GM12878 (cell line): ENCODE measurements at regions not wholly inside any gene's neighbourhood (a gene's known extent, or its start where the extent isn't known, plus 50 kb on each side); places are given as distances from the start of the nearest gene placed in this dataset.

Experiments
- ATAC-seq: fragments of 200-7000 bp; cut with Tn5 transposase; 3 replicates; pipeline ENCODE4 v1.9.1; 2020; ENCODE audit warnings: mild to moderate bottlenecking, moderate library complexity
- BruUV-seq: library from RNA; stranded (reverse); fragments of 400-500 nt; replicated peaks from 2 replicates; lab custom pipeline; 2021; lab: Mats Ljungman, UMichigan
- CTCF ChIA-PET: fragments of 300-600 bp; sonication (Branson Sonifier 250); formaldehyde crosslinking; extraction: SDS; loops from one replicate; lab custom pipeline; 2021; ENCODE audit warnings: inconsistent platforms; lab: Yijun Ruan, JAX
- POLR2A ChIA-PET: fragments of 350-600 bp; formaldehyde crosslinking; extraction: SDS; loops from one replicate; lab custom pipeline; 2021; ENCODE audit warnings: inconsistent platforms; lab: Charles Lee
- RAD21 ChIA-PET: fragments of 300-600 bp; sonication (Branson Sonifier 250); formaldehyde crosslinking; loops from one replicate; lab custom pipeline; 2023; ENCODE audit warnings: antibody characterized with exemption; ENCODE audit not compliant: unreplicated experiment; lab: Charles Lee
- SMC1A ChIA-PET: fragments of 300-600 bp; sonication (Branson Sonifier 250); formaldehyde crosslinking; loops from one replicate; lab custom pipeline; 2023; ENCODE audit not compliant: unreplicated experiment, uncharacterized antibody; lab: Charles Lee
- DNase-seq: peaks from one replicate; pipeline ENCODE4 v3.0.0-alpha.2; 2011; ENCODE audit warnings: low read depth, low spot score
- FAIRE-seq: peaks from 3 replicates; lab custom pipeline; 2011; peaks lifted over from hg19 to GRCh38; lab: Jason Lieb, UNC
- H2AFZ ChIP-seq: 2 replicates; pipeline ENCODE4 v1.6.0; 2011; ENCODE audit warnings: low read depth, low read length, control low read depth; ENCODE audit not compliant: control insufficient read depth
- H3K27ac ChIP-seq: 2 replicates; pipeline ENCODE4 v1.5.1; 2011; ENCODE audit warnings: control low read depth; ENCODE audit not compliant: control insufficient read depth, insufficient read depth
- H3K27me3 ChIP-seq, 2 experiments: replicated peaks in 1 of 2; 2 replicates each; pipeline versions ENCODE4 v1.6.0 to v1.6.1; 2011; ENCODE audit warnings: low read length in 1 of 2; ENCODE audit not compliant: control insufficient read depth in 2 of 2, insufficient read depth in 2 of 2
- H3K36me3 ChIP-seq, 2 experiments: 2 replicates each; pipeline ENCODE4 v1.5.1; 2011; ENCODE audit warnings: low read length in 1 of 2; ENCODE audit not compliant: control insufficient read depth in 2 of 2, insufficient read depth in 2 of 2
- H3K4me1 ChIP-seq: 2 replicates; pipeline ENCODE4 v1.6.1; 2011; ENCODE audit warnings: mild to moderate bottlenecking, low read length, moderate library complexity, mixed read lengths; ENCODE audit not compliant: control insufficient read depth, insufficient read depth
- H3K4me2 ChIP-seq: 2 replicates; pipeline ENCODE4 v1.6.0; 2011; ENCODE audit warnings: control low read depth; ENCODE audit not compliant: control insufficient read depth, insufficient read depth
- H3K4me3 ChIP-seq: fragments of 200-600 bp; sonication (generic); 2 replicates; pipeline ENCODE4 v1.5.1; 2016
- H3K79me2 ChIP-seq: 2 replicates; pipeline ENCODE4 v1.6.0; 2011; ENCODE audit warnings: low read length; ENCODE audit not compliant: control insufficient read depth, insufficient read depth
- H3K9ac ChIP-seq: 2 replicates; pipeline ENCODE4 v1.8.0; 2011; ENCODE audit warnings: low read length, control low read depth, mixed read lengths; ENCODE audit not compliant: control insufficient read depth, insufficient read depth
- H3K9me3 ChIP-seq: replicated peaks from 3 replicates; pipeline ENCODE4 v1.5.1; 2011; ENCODE audit warnings: mild to moderate bottlenecking, low read length; ENCODE audit not compliant: control insufficient read depth, insufficient read depth
- H4K20me1 ChIP-seq: 2 replicates; pipeline ENCODE4 v1.6.0; 2011; ENCODE audit not compliant: control insufficient read depth, insufficient read depth
- BACH1 ChIP-seq: fragments of 450-650 bp; IDR thresholded peaks from 2 replicates; pipeline ENCODE4 v1.6.1; 2017; ENCODE audit warnings: mild to moderate bottlenecking, borderline replicate concordance
- BMI1 ChIP-seq: fragments of 450-650 bp; IDR thresholded peaks from 2 replicates; pipeline ENCODE4 v1.6.1; 2016; ENCODE audit warnings: mild to moderate bottlenecking, moderate library complexity, borderline replicate concordance
- CBX3 ChIP-seq: fragments of 200-600 bp; sonication (generic); IDR thresholded peaks from 2 replicates; pipeline ENCODE4 v1.6.1; 2016; ENCODE audit warnings: low read depth, borderline replicate concordance
- CHD4 ChIP-seq: fragments of 200-600 bp; sonication (generic); IDR thresholded peaks from 2 replicates; pipeline ENCODE4 v1.6.1; 2016; ENCODE audit warnings: mild to moderate bottlenecking
- CREB1 ChIP-seq: IDR thresholded peaks from 2 replicates; pipeline ENCODE4 v1.6.1; 2012; ENCODE audit warnings: low read depth, mild to moderate bottlenecking, inconsistent platforms
- GATAD2B ChIP-seq: fragments of 450-650 bp; conservative IDR thresholded peaks from 2 replicates; pipeline ENCODE4 v1.6.1; 2017; ENCODE audit warnings: low read depth, mild to moderate bottlenecking, moderate library complexity
- HDAC2 ChIP-seq: fragments of 200-600 bp; sonication (generic); IDR thresholded peaks from 2 replicates; pipeline ENCODE4 v1.6.1; 2017
- HDAC6 ChIP-seq: fragments of 200-600 bp; sonication (generic); IDR thresholded peaks from one replicate; pipeline ENCODE4 v1.8.0; 2017; ENCODE audit warnings: antibody characterized with exemption; ENCODE audit not compliant: unreplicated experiment
- IKZF2 ChIP-seq, 2 experiments: fragments of 450-650 bp; IDR thresholded peaks; 2 replicates each; pipeline ENCODE4 v1.6.1; 2017; ENCODE audit warnings: mild to moderate bottlenecking in 2 of 2, moderate library complexity in 2 of 2
- SPI1 ChIP-seq: IDR thresholded peaks from 2 replicates; pipeline ENCODE4 v1.6.1; 2011; ENCODE audit warnings: low read depth, mild to moderate bottlenecking, low read length, moderate library complexity, borderline replicate concordance; ENCODE audit not compliant: insufficient read depth
- TCF3 ChIP-seq: IDR thresholded peaks from 2 replicates; pipeline ENCODE4 v1.6.1; 2012; ENCODE audit warnings: low read depth, mild to moderate bottlenecking, low read length, borderline replicate concordance; ENCODE audit not compliant: insufficient read depth
- WGBS: methylation state at CpG from one replicate; pipeline ENCODE4 v1.1.6; 2016; ENCODE audit warnings: low lambda C conversion rate; ENCODE audit not compliant: insufficient replicate concordance, insufficient coverage; ENCODE audit errors: missing lambda C conversion rate; 5-methylcytosine and 5-hydroxymethylcytosine counted together
- in situ Hi-C: fragments of 300-500 bp; cut with MboI; formaldehyde crosslinking; loops from 9 replicates; pipeline ENCODE4 v1.14.3; 2018; ENCODE audit warnings: mixed read lengths
- intact Hi-C: fragments of 100-400 bp; cut with micrococcal nuclease; formaldehyde crosslinking; loops from one replicate; pipeline ENCODE4 v1.14.2; 2022; ENCODE audit not compliant: unreplicated experiment
- TF ChIP-seq, protein P1 (sequence below): fragments of 450-650 bp; formaldehyde crosslinking; IDR thresholded peaks from 2 replicates; pipeline ENCODE4 v1.4.0; 2020; ENCODE audit warnings: mild to moderate bottlenecking, moderate library complexity
- TF ChIP-seq, protein P2 (sequence below): fragments of 450-650 bp; IDR thresholded peaks from 2 replicates; pipeline ENCODE4 v1.6.1; 2017; ENCODE audit warnings: antibody characterized with exemption, mild to moderate bottlenecking, moderate library complexity
- TF ChIP-seq, protein P3 (sequence below): fragments of 450-650 bp; formaldehyde crosslinking; IDR thresholded peaks from 2 replicates; pipeline ENCODE4 v1.5.0; 2022; ENCODE audit warnings: mild to moderate bottlenecking, missing genetic modification characterization
- TF ChIP-seq, protein P4 (sequence below): IDR thresholded peaks from 2 replicates; pipeline ENCODE4 v1.6.1; 2011; ENCODE audit warnings: low read depth, mild to moderate bottlenecking, low read length, moderate library complexity, borderline replicate concordance; ENCODE audit errors: extremely low read depth

DNA sequence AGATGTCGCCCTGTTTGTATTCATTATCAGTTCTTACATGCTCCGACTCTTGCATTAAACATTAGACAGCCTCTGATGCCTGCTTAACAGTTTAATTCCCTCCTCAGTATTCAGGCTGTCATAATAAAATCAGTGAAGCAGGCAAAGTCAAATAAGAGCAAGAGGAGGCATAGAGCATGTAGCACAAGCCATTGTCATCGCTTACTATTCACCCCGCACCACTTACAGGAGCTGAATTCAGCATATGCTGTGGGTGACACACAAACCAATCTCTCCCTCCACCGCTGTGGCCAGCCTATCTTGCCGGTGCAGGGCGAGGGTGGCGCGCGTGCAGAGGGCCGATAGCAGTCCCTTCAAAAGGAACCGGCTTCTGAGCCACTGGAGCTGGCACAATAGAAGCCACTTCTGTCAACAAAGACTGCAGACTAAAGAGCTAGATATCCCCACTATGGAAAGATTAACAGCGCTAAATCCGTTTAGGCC lies 433.2 kb upstream of the MGMT start:
- in situ Hi-C loops (loop anchor here (25.0 kb wide), 1 partner anchor 1078 kb away; the partner anchor contains the start of gene C10orf143), intact Hi-C loops (loop anchor here (5.0 kb wide), 1 partner anchor 933 kb away; no protein-coding TSS in a partner anchor)
- ChIA-PET POLR2A (no interaction called here), CTCF (no interaction called here), SMC1A (no interaction called here), RAD21 (no interaction called here)
- H3K9ac ChIP-seq, result no peak overlapping the region
- no peaks in the 10 kb centered on the region for H3K36me3 ChIP-seq
- FAIRE-seq (no peak), DNase-seq (no peak), ATAC-seq (no peak)
- no peaks in the 10 kb centered on the region for H4K20me1 ChIP-seq
- H2AFZ ChIP-seq, result no peak overlapping the region
- 59% methylated on average over 14 of the region's 14 CpGs for WGBS
- H3K4me2 ChIP-seq, result no peak overlapping the region
- no peaks in the 10 kb centered on the region; a peak in 1 of 4 replicates for H3K27me3 ChIP-seq
- no peak overlapping the region for H3K4me3 ChIP-seq
- no peaks in the 10 kb centered on the region for H3K9me3 ChIP-seq
- H3K4me1 ChIP-seq, result no peaks in the 10 kb centered on the region
- BruUV-seq, result no TSS peak
- no peaks in the 10 kb centered on the region for H3K79me2 ChIP-seq
- H3K27ac ChIP-seq, result no peak overlapping the region
- TF ChIP-seq TCF3, result no peak
- TF ChIP-seq GATAD2B, result no peak
- TF ChIP-seq, protein P1, sequence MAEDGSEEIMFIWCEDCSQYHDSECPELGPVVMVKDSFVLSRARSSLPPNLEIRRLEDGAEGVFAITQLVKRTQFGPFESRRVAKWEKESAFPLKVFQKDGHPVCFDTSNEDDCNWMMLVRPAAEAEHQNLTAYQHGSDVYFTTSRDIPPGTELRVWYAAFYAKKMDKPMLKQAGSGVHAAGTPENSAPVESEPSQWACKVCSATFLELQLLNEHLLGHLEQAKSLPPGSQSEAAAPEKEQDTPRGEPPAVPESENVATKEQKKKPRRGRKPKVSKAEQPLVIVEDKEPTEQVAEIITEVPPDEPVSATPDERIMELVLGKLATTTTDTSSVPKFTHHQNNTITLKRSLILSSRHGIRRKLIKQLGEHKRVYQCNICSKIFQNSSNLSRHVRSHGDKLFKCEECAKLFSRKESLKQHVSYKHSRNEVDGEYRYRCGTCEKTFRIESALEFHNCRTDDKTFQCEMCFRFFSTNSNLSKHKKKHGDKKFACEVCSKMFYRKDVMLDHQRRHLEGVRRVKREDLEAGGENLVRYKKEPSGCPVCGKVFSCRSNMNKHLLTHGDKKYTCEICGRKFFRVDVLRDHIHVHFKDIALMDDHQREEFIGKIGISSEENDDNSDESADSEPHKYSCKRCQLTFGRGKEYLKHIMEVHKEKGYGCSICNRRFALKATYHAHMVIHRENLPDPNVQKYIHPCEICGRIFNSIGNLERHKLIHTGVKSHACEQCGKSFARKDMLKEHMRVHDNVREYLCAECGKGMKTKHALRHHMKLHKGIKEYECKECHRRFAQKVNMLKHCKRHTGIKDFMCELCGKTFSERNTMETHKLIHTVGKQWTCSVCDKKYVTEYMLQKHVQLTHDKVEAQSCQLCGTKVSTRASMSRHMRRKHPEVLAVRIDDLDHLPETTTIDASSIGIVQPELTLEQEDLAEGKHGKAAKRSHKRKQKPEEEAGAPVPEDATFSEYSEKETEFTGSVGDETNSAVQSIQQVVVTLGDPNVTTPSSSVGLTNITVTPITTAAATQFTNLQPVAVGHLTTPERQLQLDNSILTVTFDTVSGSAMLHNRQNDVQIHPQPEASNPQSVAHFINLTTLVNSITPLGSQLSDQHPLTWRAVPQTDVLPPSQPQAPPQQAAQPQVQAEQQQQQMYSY (CRISPR knock-in tag), result no peak
- no peak for TF ChIP-seq CREB1
- TF ChIP-seq IKZF2 (IDR thresholded peaks at IDR 0.05), result no peak
- TF ChIP-seq BACH1, result no peak
- TF ChIP-seq, protein P2, sequence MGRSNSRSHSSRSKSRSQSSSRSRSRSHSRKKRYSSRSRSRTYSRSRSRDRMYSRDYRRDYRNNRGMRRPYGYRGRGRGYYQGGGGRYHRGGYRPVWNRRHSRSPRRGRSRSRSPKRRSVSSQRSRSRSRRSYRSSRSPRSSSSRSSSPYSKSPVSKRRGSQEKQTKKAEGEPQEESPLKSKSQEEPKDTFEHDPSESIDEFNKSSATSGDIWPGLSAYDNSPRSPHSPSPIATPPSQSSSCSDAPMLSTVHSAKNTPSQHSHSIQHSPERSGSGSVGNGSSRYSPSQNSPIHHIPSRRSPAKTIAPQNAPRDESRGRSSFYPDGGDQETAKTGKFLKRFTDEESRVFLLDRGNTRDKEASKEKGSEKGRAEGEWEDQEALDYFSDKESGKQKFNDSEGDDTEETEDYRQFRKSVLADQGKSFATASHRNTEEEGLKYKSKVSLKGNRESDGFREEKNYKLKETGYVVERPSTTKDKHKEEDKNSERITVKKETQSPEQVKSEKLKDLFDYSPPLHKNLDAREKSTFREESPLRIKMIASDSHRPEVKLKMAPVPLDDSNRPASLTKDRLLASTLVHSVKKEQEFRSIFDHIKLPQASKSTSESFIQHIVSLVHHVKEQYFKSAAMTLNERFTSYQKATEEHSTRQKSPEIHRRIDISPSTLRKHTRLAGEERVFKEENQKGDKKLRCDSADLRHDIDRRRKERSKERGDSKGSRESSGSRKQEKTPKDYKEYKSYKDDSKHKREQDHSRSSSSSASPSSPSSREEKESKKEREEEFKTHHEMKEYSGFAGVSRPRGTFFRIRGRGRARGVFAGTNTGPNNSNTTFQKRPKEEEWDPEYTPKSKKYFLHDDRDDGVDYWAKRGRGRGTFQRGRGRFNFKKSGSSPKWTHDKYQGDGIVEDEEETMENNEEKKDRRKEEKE, result no peak
- TF ChIP-seq BMI1, result no peak
- TF ChIP-seq, protein P3, sequence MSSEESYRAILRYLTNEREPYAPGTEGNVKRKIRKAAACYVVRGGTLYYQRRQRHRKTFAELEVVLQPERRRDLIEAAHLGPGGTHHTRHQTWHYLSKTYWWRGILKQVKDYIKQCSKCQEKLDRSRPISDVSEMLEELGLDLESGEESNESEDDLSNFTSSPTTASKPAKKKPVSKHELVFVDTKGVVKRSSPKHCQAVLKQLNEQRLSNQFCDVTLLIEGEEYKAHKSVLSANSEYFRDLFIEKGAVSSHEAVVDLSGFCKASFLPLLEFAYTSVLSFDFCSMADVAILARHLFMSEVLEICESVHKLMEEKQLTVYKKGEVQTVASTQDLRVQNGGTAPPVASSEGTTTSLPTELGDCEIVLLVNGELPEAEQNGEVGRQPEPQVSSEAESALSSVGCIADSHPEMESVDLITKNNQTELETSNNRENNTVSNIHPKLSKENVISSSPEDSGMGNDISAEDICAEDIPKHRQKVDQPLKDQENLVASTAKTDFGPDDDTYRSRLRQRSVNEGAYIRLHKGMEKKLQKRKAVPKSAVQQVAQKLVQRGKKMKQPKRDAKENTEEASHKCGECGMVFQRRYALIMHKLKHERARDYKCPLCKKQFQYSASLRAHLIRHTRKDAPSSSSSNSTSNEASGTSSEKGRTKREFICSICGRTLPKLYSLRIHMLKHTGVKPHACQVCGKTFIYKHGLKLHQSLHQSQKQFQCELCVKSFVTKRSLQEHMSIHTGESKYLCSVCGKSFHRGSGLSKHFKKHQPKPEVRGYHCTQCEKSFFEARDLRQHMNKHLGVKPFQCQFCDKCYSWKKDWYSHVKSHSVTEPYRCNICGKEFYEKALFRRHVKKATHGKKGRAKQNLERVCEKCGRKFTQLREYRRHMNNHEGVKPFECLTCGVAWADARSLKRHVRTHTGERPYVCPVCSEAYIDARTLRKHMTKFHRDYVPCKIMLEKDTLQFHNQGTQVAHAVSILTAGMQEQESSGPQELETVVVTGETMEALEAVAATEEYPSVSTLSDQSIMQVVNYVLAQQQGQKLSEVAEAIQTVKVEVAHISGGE, result no peak
- no peak for TF ChIP-seq CBX3
- no peak for TF ChIP-seq SPI1
- TF ChIP-seq, protein P4, sequence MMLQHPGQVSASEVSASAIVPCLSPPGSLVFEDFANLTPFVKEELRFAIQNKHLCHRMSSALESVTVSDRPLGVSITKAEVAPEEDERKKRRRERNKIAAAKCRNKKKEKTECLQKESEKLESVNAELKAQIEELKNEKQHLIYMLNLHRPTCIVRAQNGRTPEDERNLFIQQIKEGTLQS, result no peak
- TF ChIP-seq CHD4, result no peak
- TF ChIP-seq HDAC6, result no peak
- TF ChIP-seq HDAC2, result no peak
